ENCODE measurements at regions not wholly inside any gene's neighbourhood (a gene's known extent, or its start where the extent isn't known, plus 50 kb on each side); places are given as distances from the start of the nearest gene placed in this dataset.
"Not testable (repeated sequence)": the region's sequence is repeated elsewhere in the genome, so short reads cannot be mapped to it uniquely, and the experiment has no call there.

- DNase-seq: no peak
These were observed 55.9 kb upstream of the ATP5PO start for GRCh38 chr21:33971492-33972013.

GRCh38 chr21:33969581-33969980 lies 54.0 kb upstream of the ATP5PO start:
- DNase-seq: no peak

DNA sequence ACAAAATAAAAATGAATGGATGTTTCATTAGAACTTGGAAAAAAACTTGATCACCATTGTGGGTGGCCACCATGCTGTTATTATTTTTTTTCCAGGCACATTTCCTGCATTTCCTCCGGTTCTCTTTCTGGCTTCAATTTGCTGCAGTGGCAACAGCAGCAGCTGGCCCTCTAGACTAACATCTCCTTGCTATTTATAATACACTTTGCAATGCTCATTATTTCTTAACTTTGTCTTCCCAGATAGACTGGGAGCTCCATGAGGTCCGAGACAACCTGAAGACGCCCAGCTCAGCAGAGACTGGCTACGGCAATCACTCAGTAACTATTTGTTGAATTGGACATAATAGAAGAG lies 53.4 kb upstream of the ATP5PO start:
- no peak for DNase-seq

GRCh38 chr21:33968080-33968994 lies 52.7 kb upstream of the ATP5PO start:
- no peak for DNase-seq

DNA sequence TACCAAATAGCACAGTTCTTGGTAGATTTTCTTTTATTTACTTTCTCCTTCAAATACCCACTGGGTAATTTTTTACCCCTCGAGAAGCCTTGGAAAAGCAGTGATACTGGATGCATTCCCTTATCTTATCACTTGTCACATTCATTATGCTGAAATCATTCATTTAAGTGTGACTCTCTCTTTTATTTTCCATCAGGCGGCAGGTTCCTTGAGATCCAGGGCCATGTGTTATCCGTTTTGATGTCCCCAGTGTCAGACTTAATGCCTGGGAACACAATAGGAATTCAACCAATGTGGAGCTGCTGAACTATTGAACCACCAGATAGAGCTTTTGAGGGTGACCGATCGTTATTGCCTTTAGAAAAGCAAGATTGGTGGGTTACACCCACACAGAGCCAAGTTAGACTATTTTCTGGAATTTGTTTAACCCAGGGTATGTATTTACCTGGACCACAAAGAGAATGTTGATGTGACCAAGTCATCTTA lies 51.5 kb upstream of the ATP5PO start:
- DNase-seq: no peak

DNA sequence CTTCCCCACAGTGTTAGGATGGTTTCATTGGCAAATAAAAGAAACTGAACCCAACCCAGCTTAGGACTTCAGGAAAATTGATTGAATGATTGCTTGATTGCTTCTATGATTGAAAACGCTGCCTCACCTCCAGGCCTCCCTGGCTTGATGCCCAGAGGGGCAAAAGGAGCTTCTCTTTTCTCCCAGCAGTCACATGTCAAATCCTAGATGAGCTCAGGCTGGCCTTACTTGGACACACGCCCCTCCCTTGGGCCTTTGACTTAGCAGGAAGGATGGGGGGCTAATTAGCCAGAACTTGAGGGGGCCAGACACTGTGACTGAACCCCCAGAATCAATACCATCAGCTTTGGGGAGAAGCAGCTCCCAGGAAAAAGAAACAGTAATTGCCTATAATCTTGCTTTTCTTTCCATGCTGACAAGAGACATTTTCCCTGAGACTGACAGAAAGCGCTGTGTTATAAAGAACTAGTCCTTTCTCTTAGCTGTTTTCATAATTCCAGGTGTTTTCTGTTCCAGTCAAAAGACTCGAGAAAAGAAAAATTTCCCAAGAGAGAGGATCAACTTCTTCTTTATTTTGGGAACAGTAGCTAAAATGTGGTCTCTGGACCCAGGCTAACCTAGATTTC lies 50.8 kb upstream of the ATP5PO start:
- DNase-seq: no peak

GRCh38 chr21:33965662-33966061 lies 50.1 kb upstream of the ATP5PO start:
- DNase-seq: not testable (repeated sequence)
